SIG-M5 (cell line): ENCODE measurements at regions not wholly inside any gene's neighbourhood (a gene's known extent, or its start where the extent isn't known, plus 50 kb on each side); places are given as distances from the start of the nearest gene placed in this dataset.
"Not testable (repeated sequence)": the region's sequence is repeated elsewhere in the genome, so short reads cannot be mapped to it uniquely, and the experiment has no call there.

Source experiments
- DNase-seq: peaks from one replicate; lab custom pipeline; 2025; lab: John Stamatoyannopoulos, UW

DNA sequence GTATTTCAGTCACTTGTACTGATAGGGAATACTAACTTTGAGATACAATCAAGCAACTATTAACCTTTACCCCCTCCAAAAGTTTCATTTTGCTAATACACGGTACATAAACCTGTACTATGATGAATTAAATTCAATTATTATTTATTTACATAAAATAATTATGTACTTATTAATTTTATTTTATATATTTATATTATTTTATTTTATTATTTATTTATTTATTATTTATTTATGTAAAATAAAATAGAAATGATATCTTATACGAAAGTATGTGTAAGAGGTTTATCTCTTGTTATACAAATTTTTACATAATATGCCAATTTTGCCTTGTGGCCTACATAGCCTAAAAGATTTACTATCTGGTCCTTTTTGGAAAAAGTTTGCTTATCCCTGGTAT is 564.3 kb downstream of the SLITRK5 start:
- no peak for DNase-seq

DNA sequence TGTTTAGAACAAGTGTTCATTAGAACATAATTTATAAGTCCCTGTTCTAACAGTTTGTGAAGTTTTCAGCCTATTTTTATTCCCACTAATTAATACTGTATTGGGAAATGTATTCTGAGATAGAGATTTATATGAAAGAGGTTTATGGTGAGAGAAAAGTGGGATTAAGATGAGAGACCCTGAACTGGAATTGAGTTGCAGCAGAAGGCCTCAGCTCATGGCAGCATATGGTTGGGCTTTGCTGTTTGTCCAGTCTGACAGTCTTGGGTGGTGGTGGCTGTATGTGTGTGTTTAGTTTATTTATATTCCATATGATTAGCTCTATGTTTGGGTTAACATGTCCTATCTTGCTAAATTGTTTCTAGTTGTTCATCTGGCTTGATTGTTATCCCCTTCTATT is 575.1 kb downstream of the SLITRK5 start:
- no peak for DNase-seq

DNA sequence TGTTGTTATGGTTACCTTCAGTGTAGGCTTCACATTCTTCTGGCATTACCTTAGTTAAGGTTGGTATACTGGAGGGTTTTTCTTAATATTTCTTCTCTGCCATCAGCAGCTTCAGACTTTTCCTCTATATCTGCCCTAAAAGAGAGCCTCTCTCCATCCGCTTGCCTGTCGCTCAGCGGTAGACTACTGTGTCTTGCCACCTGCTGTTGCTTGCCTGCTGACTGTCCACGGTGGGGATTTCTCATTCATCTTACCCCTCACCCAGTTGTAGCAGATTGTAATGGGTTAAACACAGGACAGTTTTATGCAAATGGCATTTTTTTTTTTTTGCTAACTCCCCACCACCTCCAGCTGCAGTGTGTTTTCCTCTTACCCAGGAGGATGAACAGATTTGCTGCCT is 577.2 kb downstream of the SLITRK5 start:
- no peak for DNase-seq

DNA sequence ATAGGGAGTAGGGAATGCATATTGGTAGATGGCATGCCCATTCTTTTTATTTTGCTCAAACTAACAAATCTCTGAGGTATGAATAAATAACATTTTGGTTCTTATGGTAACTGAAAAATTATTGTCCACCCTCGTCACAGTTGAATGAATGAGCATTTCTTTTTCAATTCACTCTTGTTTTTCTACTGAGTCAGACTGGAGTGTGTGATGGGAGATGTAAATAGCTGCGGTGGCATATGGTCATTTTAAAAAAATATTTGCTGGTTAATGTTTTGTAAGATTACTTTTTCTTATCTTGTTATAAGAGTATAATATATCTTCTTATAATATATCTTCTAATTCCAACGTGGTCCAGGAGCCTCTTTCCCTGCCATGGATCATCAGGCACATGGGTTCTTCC is 586.5 kb downstream of the SLITRK5 start:
- no peak for DNase-seq

DNA sequence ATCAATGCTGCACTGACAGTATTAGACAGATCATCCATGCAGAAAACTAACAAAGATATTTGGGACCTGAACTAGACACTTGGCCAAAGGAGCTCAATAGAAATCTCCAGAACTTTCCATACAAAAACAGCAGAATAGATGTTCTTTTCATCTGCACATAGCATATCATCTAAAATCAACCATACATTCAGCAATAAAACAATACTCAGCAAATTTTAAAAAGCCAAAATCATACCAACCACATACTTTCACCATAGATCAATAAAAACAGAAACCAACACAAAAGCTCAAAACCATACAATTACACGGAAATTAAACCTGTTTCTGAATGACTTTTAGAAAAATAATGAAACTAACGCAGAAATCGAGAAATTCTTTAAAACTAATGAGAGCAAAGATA is 592.6 kb downstream of the SLITRK5 start:
- no peak for DNase-seq

DNA sequence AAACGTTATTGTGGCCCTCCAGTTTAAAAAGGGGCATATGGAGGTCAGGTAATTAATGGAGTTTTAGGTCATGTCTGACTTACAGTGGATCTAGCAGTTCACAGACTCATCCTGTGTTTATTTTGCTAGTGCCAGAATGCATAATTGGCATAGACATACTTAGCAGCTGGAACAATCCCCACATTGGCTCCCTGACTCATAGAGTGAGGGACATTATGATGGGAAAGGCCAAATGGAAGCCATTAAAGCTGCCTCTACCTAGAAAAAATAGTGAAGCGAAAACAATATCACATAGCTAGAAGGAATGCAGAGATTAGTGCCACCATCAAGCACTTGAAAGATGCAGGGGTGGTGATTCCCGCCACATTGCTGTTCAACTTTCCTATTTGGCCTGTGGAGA is 610.7 kb downstream of the SLITRK5 start:
- DNase-seq = no peak

DNA sequence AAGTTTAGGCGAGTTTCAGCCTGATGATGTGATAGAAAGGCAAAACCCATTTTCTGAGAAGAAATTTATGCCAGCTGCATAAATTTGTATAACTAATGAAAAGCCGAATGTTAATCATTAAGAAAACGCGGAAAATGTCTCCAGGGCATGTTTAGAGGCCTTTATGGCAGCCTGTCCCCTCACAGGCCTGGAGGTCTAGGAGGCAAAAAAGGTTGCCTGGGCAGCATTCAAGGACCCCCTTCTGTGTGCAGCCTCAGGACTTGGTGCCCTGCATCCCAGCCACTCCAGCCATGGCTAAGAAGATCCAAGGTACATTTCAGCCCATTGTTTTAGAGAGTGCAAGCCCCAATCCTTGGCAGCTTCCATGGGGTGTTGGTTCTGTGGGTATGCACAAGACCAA is 614.2 kb downstream of the SLITRK5 start:
- no peak for DNase-seq

DNA sequence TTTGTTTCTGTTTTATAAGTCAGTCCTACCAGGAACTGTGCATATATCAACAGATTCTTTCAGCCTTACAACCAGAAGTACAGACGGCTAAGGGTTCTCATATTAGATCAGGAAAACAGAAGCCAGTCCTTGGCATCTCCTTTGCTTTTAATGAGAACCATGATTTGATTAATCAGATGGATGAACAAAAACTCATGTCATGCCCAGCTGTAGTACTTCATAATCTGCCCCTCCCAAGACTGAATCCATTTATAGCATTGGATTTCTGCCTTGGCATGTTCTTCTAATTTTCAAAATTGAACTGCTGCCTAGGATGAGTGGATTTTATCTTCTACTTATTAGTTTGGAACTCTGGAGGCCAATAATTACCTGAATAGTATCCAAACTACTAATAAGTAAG is 617.2 kb downstream of the SLITRK5 start:
- no peak for DNase-seq

DNA sequence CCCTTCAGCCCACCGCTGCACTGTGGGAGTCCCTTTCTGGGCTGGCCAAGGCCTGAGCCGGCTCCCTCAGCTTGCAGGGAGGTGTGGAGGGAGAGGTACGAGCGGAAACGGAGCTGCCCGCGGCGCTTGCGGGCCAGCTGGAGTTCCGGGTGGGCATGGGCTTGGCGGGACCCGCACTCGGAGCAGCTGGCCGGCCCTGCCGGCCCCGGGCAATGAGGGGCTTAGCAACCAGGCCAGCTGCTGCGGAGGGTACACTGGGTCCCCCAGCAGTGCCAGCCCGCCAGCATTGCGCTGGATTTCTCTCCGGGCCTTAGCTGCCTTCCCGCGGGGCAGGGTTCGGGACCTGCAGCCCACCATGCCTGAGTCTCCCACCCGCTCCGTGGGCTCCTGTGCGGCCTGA is 620.6 kb downstream of the SLITRK5 start:
- not testable (repeated sequence) for DNase-seq

DNA sequence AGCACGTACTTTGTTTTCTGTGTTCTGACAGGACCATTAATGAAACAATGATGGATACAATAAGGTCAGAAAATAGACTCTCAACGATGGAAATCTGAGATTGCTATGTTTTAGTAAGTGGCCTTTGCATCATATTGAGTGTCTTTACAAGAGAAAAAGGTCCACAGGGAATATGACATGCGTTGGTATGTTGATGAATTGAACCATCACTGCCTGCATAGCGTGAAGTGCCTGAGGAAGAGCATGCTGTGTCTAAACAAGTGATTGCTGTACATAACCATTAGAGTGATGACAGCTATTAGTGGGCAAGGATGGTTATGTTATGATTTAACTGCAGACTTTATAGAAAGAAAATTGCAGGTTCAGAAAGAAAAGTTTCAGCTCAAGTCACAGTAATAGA is 623.2 kb downstream of the SLITRK5 start:
- DNase-seq = no peak

DNA sequence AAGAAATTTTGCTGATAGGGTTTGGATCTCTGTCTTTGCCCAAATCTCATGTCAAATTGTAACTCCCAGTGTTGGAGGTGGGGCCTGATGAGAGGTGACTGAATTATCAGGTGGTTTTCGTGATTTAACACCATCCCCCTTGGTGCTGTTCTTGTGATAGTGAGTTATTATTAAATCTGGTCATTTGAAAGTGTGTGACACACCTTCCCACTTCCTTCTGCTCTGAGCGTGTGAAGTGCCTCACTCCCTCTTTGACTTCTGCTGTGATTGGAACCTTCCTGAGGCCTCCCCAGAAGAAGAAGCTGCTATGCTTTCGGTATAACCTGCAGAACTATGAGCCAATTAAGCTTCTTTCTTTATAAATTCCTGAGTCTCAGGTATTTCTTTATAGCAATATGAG is 632.0 kb downstream of the SLITRK5 start:
- DNase-seq = no peak

DNA sequence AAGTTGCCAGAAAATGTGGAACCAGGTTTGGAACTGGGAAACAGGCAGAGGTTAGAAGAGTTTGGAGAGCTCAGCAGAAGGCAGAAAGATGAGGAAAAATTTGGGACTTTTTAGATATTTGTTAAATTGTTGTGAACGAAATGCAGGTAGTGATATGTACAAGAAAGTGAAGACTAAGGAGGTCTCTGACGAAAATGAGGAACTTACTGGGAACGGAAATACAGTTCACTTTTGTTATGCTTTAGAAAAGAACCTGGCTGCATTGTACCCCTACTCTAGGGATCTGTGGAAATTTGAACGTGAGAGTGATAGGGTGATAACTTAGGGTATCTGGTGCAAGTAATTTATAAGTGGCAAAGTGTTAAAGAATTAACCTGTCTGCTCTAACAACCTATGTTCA is 632.4 kb downstream of the SLITRK5 start:
- no peak for DNase-seq

DNA sequence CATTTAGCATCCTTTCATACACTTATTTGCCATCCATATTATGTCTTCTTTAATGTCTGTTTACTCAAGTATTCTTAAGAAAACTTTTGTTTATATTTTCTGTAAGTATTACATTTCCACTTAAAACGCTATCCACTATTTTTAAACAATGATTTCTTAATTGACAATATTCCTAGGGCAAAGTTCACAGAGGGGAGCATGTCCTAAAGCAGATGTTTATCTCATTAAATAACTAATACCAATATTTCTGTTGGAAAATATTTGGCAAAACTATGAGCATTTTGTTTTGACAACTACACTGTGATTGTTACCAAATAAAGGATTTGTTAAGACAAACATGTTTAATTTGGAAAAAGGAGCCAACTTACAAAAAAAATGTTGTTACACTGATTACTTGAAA is 643.3 kb downstream of the SLITRK5 start:
- DNase-seq = no peak

DNA sequence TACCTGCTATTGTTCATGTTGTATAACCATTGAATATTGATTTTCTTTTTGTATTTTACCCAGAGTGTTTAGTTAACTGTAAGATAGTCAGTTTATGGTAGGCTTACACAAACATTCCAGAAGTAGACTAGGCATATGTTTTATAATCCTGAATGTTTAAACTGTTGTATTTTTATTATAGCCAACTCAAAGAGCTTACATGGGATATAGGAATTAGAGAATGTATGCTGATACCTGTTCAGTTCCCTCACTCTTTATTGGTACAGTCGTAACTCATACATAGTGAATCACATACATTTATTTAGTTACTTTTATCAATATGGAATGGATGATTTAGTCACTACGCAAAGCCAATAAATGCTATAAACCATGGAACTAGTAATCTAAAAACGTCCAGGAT is 657.9 kb downstream of the SLITRK5 start:
- no peak for DNase-seq

DNA sequence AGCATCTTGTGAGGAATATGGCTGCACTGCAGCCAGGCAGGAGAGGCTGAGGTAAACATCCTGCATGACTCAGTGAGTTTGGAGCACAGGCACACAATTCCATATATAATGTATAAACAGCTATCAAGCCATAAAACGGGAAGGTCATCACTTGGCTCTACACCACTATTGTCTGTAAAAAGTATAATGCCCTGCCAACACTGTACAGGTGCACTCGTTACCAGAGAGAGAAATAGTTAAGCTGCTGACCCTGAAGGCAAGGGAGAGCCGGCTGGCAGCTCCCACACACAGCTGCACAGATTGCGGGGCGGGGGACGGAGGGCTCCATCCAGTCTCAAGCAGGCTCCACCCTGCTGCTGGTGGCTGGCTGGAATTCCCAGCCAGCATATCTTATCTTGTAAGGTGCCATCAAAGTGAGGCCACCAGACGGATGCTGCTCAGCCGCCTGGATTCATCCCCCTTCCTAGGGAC is 668.1 kb downstream of the SLITRK5 start:
- DNase-seq = no peak

DNA sequence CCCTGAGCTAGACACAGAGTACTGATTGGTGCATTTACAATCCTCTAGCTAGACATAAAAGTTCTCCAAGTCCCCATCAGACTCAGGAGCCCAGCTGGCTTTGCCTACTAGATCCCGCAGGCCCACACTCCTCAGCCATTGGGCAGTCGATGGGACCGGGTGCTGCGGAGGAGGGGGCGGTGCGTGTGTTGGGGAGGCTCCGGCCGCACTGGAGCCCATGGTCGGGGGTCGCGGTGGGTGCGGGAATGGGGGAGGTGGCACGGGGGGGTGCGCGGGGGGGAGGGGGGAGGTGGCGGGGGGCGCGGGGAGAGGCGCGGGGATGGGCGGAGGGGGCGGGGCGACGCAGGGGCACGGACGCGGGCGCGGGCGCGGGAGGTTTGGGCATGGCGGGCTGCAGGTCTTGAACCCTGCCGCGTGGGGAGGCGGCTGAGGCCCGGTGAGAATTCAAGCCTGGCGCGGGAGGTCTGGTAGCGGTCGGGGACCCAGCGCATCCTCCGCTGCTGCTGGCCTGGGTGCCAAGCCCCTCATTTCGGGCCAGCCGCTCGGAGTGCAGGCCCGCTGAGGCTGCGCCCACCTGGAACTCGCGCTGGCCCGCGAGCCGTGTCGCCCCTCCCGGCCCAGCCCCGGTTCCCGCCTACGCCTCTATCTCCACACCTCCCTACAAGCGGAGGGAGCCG is 674.1 kb downstream of the SLITRK5 start:
- no peak for DNase-seq

DNA sequence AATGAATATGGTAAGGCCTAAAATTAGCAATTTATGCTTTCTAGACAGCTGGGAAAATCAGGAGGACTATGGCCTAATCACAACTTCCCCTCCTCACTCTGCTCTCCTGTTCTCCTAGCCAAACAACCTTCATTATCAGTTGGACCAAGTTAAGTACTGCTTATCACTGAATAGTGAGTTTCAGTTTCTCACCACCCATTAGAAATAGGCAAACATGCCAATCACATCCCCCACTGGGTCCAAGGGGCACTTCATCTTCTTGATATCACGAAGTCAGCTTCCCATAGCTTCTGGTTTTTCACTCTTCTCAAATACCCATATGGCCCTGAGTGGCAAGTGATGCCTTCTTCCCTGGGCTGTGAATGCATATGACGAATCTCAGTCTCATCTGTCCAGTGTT is 689.6 kb downstream of the SLITRK5 start:
- DNase-seq = no peak

DNA sequence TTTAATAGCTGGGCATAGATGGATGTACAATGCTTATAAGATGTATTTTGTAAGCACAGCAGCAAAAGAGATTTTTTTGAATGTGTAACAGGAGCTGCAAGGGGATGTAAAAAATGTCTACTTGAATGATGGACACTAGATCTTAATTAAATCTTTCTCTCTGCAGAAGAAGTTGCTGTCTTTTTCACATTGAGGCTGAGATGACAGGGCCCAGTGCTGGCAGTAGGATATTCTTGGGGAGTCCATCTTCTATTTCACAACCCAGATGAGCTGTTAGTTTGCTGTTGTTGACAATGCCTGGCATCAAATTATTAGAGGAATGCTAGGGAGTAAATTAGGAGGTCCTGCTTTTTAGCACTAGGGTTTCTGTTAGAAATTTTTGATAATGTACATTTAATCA is 698.7 kb downstream of the SLITRK5 start:
- DNase-seq = no peak

DNA sequence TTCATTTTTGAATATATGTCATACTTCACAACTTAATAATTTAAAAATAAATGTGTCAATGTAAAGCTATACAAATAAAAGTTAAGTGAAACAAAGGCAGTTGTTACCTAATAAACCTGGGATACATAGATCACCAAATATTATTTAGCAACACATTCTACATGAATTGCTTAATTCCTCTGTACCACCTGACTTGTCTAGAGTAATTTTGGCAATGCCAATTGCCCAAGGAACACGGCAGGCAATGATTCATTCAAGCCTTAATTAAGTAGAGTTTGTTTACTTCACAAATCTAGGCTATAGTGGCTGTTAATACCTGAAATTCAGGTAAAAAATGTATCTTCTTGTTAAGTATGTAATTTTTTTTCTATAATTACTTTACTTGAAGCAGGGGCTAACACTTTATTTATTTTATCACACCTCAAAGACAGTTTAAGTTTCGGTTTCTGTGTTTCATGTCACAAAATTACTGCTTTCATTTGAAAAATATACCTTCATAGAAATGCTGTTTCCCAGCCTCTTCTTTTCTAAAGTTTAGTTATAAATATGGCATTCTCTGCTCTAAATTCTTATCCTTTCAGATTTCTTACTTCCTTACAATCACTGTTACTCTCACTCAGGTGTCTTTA is 705.7 kb downstream of the SLITRK5 start:
- no peak for DNase-seq

DNA sequence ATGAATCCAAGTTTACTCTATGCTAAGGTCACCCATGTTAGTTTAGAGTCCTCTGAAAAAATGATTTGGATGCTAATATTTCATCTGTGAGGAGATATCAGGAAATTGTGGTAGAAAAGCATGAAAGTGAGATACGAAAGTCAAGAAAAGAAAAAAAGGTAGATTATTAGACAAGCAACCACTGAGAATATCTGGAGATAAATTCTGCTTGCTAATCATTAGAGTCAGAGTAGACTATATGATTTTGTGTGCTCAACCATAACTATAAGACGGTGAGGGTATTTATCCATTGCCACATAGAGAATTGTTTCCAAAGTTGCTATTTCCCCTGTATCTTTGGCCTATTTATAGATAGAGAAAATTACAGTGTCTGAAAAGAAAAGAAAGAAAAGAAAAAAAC is 706.7 kb downstream of the SLITRK5 start:
- DNase-seq = no peak

DNA sequence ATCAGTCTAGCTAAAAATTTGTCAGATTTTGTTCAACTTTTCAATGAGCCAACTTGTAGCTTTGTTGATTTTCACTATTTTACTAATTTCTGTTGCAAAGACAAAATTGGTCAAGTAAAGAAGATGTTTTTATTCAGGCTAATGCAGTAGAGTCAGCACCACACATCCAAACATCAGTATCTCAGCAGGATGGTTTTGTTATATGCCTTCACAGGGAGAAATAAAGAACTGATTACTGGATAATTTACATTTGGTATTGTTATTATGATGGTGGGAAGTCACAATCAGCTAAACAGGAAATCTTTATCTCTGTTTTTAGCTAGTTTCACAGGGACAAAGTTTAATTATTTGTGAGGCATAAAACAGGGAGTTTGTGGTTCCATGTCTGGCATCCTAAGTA is 713.4 kb downstream of the SLITRK5 start:
- DNase-seq = no peak

DNA sequence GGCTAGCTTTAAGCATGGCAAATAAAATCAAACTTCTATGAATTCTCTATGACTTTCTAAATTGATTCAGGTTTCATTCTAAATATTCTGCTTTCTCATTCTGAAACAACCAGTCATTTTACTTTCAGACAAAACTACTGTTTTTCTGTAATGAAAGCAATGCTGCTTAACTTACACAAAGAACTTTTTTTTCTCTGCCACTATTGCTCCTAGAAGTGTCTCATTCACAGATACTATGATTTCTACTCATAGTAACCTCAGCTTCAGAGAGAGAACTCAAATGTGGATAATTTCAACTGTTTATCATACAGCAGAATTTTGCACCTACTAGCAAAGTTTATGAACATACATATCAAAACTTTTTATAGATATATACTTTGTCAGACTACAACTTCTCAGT is 724.6 kb downstream of the SLITRK5 start:
- DNase-seq = no peak

DNA sequence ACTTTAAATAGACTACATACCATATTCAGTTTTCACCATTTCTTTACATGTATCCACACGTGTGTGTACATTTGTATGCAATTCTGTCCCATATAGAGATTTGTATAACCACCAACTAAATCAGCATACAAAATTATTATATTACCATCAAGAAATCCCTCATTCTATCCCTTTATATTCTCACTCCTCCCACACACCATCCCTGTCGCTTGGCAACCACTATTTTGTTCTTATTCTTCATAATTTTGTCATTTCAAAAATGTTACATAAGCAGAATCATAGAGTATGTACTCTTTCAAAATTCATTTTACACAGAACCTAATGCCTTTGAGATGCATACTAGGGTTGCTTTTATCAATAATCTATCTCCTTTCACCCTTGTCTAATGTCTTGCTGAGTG is 740.5 kb downstream of the SLITRK5 start:
- DNase-seq = no peak

DNA sequence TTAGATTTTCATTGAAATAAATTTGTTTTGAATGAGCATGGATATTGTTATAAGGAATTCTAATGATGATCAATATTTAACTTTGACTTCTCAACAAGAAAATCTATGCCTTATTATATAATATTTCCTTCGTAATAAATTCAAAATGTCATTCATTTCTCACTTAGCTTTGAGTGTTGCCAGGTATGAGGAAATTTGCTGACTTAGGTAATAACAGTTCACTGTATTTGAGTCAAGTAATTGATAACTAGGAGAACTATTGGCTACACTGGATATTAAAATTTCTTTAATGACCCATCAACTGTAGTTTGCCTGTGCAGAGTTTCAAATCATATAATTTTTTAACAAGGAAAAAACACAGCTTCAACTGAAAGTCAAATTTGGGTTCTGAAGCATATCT is 746.6 kb downstream of the SLITRK5 start:
- no peak for DNase-seq
